ENCODE measurements at regions not wholly inside any gene's neighbourhood (a gene's known extent, or its start where the extent isn't known, plus 50 kb on each side); places are given as distances from the start of the nearest gene placed in this dataset.

DNA sequence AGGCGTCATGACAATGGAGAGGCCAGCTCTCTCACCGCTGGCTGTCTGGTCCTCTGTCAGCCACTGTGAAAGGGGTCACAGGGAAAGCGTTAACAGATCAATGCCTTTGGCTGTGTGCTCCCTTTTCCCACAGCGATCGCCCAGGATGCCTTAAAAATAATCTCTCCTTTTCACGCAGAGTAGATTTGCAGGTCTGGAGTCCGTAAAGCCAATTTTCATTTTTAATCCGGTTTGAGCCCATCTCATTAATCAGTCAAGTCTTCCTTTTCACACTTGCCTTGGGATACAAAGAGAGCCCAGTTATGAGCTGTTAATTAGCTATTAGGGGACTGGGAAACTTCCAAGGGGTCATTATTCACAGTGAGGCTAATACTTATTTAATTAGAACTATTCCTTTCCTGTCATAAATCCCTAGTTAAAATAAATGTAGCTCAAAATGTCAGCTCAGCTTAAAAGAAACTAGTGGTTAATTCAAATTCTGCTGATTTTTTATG, 104.3 kb upstream of the RASGRP1 start:
- TF ChIP-seq MYC (IDR thresholded peaks at IDR 0.05; ENCODE audit: low read depth, low read length) (no peak), EZH2 (IDR thresholded peaks at IDR 0.05; ENCODE audit: borderline replicate concordance, low read depth, low read length, severe bottlenecking) (no peak), FOS (IDR thresholded peaks at IDR 0.05; ENCODE audit: borderline replicate concordance, insufficient read depth, low read length) (no peak), GATA2 (IDR thresholded peaks at IDR 0.05; ENCODE audit: insufficient read depth, insufficient read length, low read depth, low read length) (no peak), POLR2AphosphoS5 (IDR thresholded peaks at IDR 0.05; ENCODE audit: insufficient read depth, low read depth, low read length) (no peak), POLR2A (IDR thresholded peaks at IDR 0.05; ENCODE audit: low read depth, low read length) (no peak), JUN (IDR thresholded peaks at IDR 0.05; ENCODE audit: borderline replicate concordance, insufficient read depth, insufficient read length, low read depth) (no peak)
- TF ChIP-seq, protein P1, sequence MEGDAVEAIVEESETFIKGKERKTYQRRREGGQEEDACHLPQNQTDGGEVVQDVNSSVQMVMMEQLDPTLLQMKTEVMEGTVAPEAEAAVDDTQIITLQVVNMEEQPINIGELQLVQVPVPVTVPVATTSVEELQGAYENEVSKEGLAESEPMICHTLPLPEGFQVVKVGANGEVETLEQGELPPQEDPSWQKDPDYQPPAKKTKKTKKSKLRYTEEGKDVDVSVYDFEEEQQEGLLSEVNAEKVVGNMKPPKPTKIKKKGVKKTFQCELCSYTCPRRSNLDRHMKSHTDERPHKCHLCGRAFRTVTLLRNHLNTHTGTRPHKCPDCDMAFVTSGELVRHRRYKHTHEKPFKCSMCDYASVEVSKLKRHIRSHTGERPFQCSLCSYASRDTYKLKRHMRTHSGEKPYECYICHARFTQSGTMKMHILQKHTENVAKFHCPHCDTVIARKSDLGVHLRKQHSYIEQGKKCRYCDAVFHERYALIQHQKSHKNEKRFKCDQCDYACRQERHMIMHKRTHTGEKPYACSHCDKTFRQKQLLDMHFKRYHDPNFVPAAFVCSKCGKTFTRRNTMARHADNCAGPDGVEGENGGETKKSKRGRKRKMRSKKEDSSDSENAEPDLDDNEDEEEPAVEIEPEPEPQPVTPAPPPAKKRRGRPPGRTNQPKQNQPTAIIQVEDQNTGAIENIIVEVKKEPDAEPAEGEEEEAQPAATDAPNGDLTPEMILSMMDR (IDR thresholded peaks at IDR 0.05; ENCODE audit: extremely low read depth in 1 of 2, insufficient read depth in 1 of 2, low read depth in 1 of 2, low read length in 2 of 2) = no peak

Data from endothelial cell of umbilical vein (primary cell).